ENCODE measurements at regions not wholly inside any gene's neighbourhood (a gene's known extent, or its start where the extent isn't known, plus 50 kb on each side); places are given as distances from the start of the nearest gene placed in this dataset.

GRCh38 chr13:80605011-80605410 lies 264.1 kb upstream of the SPRY2 start:
- FAIRE-seq: peak; percentile 48

GRCh38 chr13:80604098-80604497 lies 263.2 kb upstream of the SPRY2 start:
- no peak for FAIRE-seq

- FAIRE-seq: no peak
These were observed 262.4 kb upstream of the SPRY2 start for GRCh38 chr13:80603351-80603750.

GRCh38 chr13:80599765-80600164 lies 258.8 kb upstream of the SPRY2 start:
- FAIRE-seq: no peak

- no peak for FAIRE-seq
These were observed 257.3 kb upstream of the SPRY2 start for GRCh38 chr13:80598189-80598588.

GRCh38 chr13:80591976-80592740 lies 251.2 kb upstream of the SPRY2 start:
- FAIRE-seq: no peak

- no peak for FAIRE-seq
These were observed 249.6 kb upstream of the SPRY2 start for GRCh38 chr13:80590551-80590950.

GRCh38 chr13:80586356-80586755 lies 245.4 kb upstream of the SPRY2 start:
- FAIRE-seq: no peak

- no peak for FAIRE-seq
These were observed 244.6 kb upstream of the SPRY2 start for GRCh38 chr13:80585531-80585930.

- FAIRE-seq: no peak
These were observed 243.9 kb upstream of the SPRY2 start for GRCh38 chr13:80584785-80585184.

GRCh38 chr13:80584306-80584705 lies 243.4 kb upstream of the SPRY2 start:
- FAIRE-seq: no peak

GRCh38 chr13:80577926-80578670 lies 237.2 kb upstream of the SPRY2 start:
- no peak for FAIRE-seq

- FAIRE-seq: no peak
These were observed 236.4 kb upstream of the SPRY2 start for GRCh38 chr13:80577285-80577684.

- no peak for FAIRE-seq
These were observed 233.4 kb upstream of the SPRY2 start for GRCh38 chr13:80574113-80574850.

- FAIRE-seq: no peak
These were observed 232.0 kb upstream of the SPRY2 start for GRCh38 chr13:80572923-80573316.

GRCh38 chr13:80572308-80572922 lies 231.5 kb upstream of the SPRY2 start:
- FAIRE-seq: no peak

GRCh38 chr13:80571346-80572307 lies 230.7 kb upstream of the SPRY2 start:
- no peak for FAIRE-seq

- no peak for FAIRE-seq
These were observed 222.5 kb upstream of the SPRY2 start for GRCh38 chr13:80563439-80563838.

GRCh38 chr13:80562433-80563156 lies 221.7 kb upstream of the SPRY2 start:
- no peak for FAIRE-seq

- no peak for FAIRE-seq
These were observed 219.7 kb upstream of the SPRY2 start for GRCh38 chr13:80560609-80561008.

- no peak for FAIRE-seq
These were observed 219.0 kb upstream of the SPRY2 start for GRCh38 chr13:80559944-80560343.
